Cortex of kidney (tissue), 1 donor: ENCODE measurements at regions not wholly inside any gene's neighbourhood (a gene's known extent, or its start where the extent isn't known, plus 50 kb on each side); places are given as distances from the start of the nearest gene placed in this dataset.

ENCODE experiments used
- DNase-seq: peaks from one replicate; lab custom pipeline; 2025; lab: John Stamatoyannopoulos, UW

DNA sequence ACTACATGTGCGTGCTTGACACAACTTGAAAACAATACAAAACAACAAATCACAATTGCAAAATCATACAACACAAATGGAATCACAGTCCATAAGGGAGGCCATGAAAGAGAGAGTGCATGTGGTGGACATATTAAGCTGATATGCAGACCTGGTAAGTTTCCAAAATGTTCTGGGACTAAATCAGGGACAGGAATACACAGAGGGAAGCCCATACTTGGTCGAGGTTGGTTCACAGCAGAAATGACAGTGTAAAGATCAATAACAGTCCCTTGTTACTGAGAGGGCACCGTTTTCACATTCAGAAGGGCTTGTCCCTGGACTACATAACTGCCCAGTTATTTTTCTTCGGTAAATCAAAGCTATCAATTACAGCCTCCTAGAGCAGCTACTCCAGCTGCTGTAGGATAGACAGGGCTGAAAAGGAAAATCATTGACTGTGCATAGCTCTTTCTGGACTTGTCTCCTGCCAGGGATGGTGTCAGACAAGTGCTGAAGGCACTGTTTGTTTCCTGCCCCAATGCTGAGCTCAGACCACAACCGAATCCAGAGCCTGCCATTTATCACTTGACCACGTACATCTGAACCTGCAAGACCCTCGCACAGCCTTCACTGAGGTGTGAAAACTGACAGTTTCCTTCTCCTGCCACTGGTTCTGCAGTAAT, 79.5 kb upstream of the KCNMB2 start:
- no peak for DNase-seq

DNA sequence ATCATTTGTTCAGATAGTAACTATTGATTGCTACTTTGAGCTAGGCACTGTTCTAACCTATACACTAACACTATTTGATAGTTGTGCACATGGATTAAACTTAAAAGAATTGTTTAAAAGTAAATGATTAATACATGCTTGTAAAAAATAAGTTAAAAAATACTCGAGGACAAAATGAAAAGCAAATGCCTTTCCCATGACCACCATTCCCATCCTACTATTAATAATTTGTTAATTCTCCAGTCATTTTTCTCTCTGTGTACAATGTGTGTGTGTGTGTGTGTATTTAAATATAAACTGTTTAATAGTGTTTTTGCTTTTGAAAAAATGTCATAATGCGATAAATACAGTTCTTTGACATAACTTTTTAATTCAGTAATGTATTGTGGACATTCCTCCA, 78.7 kb upstream of the KCNMB2 start:
- DNase-seq = no peak

DNA sequence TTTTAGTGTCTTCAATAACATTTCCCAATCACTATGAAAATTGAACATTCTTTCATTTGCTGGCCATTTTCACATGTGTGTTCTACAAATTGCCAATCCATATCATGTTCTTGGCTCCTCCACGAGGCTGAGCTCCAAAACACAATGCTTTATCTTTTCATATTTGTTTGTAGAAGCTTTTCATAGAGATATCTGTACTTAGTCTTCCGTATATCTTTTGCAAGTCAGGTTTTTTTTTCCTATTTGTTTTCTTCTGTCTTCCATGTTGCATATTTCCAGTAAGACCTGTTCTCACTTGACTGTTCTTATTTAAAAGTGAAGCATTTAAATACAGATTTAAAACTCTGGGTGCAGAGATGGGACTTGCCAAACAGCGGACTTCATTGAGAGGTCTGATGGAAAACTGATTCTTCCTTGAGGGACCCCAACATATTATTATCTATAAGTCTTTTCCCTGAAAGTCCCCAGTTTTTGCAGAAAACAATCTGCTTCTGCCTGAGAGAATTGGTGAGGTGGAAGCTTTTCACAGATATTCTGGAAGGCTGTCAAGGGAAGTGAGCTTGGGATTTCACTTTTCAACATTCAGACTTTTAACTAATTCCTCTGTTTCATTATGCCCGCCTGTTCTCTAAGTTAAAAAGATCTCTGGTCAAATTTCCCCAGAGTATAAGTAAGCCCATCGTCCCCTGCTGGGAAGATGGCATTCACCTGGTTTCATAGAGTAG, 77.8 kb upstream of the KCNMB2 start:
- DNase-seq = no peak

DNA sequence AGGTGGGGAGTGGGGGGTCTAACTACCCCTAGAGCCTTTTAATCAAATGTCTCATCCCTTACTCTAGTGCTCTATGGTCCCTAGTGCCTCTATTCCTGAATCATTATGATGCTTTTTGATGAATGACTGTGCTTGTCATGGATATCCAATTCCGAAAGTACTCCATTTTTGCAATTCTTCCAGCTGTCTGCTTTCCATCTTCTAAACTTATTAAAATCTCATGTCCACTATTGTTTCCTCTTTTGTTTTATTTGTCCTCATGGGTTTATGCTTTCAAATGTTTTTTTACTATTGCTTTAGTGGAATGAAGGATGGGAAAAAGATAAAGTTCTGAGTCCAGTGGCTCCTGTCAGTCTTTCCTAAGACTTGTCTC, 77.2 kb upstream of the KCNMB2 start:
- DNase-seq = no peak

DNA sequence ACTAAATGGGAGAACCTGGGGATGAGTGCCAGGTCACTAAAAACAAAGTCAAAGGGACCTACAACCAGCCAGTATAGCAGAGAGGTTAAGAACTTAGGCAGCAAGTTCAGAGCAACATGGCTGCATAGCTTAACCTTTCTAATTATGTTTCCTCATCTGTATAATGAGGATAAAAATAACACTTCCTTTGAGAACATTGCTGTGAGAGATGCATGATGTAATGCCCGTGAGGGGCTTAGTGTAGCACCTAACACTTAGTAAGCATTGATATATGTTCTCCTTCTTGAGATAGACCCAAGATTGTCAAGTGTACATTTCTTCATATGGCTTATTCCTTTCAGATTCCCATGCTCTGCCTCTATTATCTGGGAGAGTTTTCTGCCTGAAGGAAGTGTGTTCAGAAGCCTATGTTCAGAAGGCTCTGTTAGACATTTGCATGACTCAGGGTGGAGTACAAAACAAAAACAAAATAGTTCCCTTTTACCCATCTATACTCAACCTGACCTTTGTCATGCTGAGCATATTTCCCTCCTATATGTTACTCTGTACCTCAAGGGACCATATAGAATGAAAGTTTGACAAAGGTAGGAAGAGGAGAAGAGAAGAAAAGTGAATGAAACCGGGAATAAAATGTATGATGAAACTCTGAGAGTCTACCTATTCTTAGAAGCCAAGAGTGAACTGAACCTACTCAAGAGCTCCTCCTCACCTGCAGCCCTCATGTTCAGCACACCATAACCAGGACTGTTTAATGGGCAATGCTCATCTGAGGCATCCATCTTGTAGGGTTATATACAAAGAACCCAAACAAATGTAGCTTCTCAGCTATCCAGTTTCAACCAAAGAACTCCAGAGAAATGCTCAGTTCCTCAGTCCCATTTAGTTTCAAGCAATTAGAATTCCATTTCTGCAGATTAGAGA, 70.7 kb upstream of the KCNMB2 start:
- no peak for DNase-seq

DNA sequence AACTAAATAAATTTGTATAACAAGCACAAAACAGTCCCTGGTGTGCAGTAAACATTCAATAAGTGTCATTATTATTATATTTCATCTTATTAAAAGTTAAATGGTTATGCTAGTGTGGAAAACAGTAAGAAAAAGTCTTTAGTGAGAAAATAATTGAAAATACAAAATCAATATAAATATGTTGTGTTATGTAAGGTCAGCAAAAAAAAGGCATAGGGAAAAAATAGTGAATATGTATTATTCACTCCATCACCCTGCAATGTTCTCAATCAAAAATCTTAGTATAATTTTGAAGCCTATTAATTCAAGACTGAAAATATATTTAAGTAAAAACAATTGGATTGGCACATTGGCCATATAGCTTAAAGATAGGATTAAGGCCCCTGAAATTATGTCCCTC, 63.3 kb upstream of the KCNMB2 start:
- DNase-seq = no peak

DNA sequence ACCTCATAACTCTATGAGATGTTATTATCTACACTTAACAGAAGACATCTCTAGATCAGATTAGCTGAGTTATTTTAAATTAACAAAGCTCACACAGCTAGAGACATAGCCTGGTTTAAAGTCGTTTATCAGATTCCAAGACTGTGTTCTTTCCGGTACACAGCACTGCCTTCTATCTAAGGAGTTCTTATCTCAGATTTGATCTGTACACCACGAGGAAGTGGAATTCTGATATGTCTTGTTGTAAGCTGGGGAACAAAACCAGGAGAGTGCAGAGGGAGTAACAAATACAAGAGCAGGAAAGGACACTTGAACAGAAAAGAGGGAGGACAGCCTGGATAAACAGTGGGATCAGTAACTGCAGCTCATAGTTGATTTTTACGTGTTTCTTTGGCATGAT, 61.7 kb upstream of the KCNMB2 start:
- no peak for DNase-seq

DNA sequence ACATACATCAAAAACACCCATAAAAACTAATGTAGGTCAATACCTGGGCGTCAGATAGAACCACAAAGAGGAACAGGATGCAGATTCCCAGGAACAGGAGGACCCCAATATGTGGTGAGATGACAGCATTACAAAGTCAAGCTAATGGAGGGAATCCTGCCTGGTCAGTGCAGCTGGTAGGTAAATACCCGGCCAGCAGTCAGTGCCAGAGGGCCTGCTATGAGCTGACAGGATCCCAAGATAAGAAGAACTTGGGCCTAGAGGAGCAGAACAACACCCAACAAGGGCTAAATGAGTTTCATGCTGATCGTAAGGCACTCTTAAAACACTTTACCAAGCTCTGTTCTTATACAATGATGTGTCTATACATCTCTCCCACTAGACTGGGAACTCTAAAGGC, 61.2 kb upstream of the KCNMB2 start:
- DNase-seq = no peak

DNA sequence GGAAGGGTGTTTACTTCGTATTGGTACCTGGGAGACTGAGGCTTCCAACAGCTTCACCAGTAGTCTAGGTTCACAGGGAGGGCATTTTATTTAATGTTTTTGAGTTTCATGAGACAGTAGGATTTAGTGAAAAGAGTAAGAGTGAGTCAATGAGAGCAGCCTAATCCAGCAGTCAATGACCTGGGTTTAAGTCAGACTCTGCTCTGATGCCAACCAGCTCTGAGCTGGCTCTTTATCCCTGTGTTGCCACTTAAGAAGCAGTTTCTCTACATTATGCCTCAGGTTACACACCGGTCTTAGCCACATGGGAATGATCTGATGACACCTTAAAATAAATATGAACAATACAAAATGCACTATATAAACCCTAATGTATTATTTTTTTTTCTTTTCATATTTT, 59.4 kb upstream of the KCNMB2 start:
- DNase-seq = no peak

DNA sequence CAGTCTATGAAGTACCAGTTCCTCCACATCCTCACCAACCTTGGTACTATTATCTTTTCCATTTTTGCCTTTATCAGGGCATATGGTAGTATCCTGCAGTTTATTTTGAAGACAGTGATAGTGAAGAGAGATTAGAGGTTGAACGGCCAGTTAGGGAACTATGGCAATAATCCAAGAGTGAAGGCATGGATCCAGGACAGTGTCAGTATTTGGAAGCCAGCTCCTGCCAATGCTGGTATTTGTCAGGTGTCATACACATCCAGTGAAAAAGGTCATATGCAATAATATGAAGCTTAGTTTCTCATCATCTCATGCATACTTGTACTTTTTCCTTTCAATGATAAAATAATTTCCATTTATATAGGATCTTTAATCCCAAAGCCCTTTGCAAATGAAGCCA, 56.8 kb upstream of the KCNMB2 start:
- no peak for DNase-seq

DNA sequence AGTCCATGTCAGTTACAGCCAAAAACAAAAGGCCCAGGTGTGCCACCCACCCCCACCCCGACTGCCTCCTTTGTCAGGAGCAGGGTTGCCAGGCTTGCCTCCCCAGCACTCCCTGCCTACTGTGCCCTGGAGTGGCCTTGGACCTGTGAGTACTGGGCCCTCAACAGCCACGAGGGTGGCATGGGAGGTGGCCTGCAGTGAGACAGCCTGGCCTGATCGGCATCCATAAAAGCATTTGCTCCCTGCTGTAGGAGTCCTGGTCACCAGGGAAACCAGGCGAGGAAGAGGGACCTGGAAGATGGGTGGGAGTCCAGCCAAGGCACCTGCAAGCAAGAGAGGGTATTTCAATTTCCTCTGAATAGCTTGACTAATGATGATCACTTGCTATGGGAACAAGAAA, 56.4 kb upstream of the KCNMB2 start:
- DNase-seq = no peak

DNA sequence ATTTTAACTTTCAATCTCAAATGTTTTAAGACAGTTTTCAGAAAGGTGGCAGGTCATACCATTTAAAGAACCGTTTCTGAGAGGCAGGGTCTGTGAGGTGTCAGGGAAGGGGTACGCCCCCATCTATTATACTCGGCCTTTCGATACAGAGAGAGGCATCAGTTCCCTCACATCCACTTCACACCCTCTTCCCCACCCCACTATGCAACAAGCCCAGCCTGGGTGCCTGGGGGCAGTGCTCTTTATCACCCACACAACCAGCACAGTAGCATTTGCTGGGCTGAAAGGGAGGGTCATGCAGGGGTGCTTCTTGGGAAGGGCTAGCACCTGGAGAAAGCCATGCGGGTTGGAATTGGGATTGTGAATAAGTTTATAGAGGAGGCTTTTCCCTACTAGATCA, 56.0 kb upstream of the KCNMB2 start:
- DNase-seq = no peak

DNA sequence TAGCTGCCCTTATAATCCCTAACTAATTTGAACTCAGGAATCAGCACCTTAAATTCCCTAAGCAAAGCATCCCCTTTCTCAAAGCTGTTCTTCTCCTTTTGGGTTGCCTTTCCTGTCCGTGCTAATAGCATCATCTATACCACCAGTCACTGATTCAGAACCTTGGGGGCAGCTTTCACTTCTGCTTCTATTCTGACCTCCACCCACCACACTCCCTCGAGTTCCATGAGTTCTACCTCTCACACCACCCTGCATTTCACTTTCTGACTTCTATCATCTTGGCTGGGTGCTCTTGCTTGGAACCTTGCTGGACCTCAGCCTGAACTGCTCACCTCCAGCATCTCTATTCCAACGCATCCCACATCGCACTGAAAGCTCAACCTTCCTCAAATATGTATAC, 55.4 kb upstream of the KCNMB2 start:
- DNase-seq = no peak

DNA sequence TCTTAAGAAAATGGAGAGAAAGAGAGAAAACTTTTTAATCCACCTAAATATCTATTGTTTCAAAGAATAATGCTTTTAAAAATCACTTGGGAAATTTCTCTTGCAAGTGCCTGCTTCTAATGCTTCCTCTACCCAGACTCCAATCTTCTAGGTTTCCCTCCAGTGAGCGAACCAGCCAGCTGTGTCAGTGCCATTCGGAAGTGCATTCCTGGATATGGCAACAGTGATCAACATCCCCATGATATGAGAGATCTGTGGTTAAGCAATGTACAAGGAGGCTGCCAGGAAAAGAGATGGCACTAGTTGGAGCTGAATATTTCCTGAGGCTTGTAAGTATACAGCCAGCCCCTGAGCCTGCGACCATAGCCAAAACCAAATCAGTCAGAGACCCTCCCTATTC, 53.3 kb upstream of the KCNMB2 start:
- no peak for DNase-seq

DNA sequence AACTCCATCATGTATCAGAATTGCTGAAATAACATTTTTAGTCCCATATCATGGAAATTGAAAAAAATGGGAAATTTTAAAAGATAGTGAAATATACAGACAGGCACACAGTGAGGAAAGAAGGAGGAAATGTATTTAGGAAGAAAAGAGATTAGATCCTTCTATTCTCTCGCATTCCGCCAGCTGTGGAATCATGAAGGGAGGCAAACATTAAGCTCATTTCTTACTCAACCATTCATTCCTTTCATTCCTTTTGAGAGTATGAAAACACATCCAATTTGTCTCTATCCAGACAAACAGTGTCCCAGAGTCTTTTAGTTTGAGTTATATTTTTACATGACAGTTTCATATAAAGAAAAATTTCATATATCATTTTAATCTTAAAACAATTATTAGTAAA, 52.5 kb upstream of the KCNMB2 start:
- DNase-seq = no peak

DNA sequence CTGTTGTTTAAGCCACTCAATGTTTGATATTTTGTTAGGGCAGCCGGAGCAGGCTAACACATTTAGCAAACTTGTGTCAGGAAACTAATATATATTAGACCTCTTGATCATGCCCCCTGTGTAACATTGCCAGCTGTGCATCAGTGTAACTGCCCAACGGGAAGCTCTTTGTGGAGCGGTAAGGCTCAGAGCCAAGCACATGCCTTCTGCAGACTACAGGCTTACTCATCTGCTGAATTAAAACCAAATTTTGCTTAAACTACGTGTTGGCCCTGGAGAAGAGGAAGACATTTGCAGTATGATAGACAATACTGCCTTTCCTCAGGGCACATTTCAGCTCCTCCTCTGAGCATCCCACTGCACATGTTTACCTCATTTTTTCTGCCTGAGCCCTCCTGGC, 50.5 kb upstream of the KCNMB2 start:
- no peak for DNase-seq
